GM18517 (cell line): ENCODE measurements at regions not wholly inside any gene's neighbourhood (a gene's known extent, or its start where the extent isn't known, plus 50 kb on each side); places are given as distances from the start of the nearest gene placed in this dataset.

Source experiments
- ATAC-seq: cut with Tn5 transposase; IDR thresholded peaks from one replicate; pipeline ENCODE4 v1.9.1; 2021; ENCODE audit warnings: mild to moderate bottlenecking, moderate library complexity; ENCODE audit not compliant: unreplicated experiment

DNA sequence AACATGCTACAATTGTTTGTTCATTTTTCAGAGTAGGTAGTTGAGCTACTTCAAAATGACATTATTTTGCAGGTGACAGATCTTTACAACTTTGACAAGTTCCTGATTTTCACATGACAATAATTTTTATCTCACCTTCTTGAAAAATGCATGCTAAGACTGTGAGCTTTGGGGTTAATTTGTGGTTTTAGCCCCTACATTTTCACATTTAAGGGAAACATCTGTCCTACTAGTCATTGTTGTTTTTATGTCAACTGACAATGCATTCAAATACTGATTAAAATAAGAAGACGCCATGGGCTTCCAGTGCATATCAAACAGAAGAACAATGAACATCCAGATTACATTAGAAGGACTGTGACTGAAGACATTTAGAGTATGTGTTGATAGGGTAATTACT lies 1470.8 kb upstream of the TENM4 start:
- ATAC-seq, result no peak

DNA sequence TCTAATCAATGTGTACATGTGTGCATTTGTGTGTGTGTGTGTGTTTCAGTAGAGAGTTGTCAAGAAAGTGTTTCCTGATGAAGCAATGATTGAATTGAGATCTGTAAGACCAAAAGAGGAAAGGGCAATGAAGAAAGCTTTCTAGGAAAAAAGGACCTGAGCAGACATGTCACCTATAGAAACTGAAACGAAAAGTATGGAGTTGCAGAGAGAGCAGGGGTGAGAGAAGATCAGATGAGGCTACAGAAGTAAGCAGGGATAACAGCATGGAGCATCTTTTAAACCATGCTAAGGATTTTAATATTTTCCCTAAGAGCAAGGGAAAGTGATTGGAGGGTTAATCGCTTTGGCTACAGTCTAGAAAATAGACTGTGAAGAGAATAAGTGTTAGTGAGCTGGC lies 1459.4 kb upstream of the TENM4 start:
- peak; percentile 69 for ATAC-seq

DNA sequence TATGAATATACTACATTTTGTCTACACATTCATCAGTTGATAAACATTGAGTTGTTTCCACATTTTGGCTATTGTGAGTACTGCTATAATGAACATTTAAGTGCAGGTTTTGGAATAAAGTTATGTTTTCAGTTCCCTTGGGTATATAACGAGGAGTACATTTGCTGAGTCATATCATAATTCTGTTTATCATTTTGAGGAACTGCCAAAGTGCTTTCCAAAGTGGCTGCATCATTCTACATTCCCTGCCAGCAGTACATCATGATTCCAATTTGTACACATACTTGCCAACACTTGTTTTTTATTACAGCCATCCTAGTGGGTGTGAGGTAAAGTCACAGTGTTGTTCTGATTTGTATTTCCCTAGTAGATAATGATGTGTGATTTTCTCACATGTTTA lies 1458.6 kb upstream of the TENM4 start:
- ATAC-seq, result no peak

DNA sequence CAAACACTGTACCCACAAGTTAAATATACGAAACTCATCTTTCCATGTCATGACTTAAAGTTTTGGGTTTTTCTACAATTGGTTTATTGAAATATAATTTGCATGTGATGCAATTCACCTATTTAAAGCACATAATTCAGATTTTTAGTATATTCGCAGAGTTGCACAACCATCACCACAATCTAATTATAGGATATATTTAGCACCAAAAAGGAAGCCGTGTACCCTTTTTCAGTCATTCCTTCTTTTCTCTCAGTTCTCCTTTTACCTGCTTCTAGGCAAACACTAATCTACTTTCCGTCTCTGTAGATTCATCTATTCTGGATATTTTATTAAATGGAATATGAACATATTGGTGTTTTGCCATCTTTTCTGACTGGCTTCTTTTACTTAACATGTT lies 1458.1 kb upstream of the TENM4 start:
- no peak for ATAC-seq

DNA sequence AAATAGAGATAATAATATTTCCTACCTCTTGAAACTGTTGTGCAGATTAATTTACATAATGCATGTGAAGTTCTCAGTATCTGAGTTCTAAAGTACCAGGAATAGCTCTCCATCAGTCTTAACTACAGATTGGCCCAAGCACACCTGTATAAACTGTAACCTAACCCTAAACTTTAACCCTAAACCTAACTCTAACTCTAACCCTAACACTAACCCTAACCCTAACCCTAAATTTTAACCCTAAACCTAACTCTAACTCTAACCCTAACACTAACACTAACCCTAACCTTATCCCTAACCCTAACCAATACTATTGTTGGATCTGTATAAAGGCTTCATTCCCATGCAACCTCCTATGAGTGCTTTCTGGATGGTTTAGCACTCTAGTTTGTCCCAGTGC lies 1445.9 kb upstream of the TENM4 start:
- ATAC-seq, result no peak

DNA sequence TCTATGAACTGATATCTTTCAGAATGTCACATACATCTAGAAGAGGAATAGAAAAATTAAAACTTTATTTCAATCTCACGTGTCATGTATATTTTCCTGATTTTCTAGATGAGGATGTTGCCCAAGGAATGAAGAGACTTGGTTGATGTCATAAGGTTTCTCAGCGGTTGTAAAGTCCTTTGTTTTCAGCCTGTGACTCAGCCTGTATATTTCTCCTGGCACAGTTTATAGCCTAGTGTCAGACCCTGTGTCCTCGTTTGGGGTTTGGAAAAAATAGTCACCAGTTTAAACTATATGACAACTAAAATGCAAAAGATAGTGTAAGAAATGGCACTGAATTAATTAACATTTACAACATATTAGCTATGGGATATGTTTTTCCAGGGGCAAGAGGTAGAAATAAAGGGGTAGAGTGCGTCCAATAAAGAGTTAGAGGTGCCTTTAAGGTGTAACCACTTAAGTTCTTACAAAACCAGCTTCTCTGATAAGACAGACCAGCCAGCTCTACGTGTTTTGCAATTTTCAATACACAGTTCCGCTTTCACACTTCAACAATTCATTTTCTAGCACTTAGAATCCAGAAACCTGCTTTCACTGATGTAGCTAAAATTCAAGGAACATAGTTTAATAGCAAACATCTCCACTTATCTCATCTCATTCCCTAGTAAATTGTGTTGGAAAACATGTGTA lies 1432.6 kb upstream of the TENM4 start:
- ATAC-seq, result no peak

DNA sequence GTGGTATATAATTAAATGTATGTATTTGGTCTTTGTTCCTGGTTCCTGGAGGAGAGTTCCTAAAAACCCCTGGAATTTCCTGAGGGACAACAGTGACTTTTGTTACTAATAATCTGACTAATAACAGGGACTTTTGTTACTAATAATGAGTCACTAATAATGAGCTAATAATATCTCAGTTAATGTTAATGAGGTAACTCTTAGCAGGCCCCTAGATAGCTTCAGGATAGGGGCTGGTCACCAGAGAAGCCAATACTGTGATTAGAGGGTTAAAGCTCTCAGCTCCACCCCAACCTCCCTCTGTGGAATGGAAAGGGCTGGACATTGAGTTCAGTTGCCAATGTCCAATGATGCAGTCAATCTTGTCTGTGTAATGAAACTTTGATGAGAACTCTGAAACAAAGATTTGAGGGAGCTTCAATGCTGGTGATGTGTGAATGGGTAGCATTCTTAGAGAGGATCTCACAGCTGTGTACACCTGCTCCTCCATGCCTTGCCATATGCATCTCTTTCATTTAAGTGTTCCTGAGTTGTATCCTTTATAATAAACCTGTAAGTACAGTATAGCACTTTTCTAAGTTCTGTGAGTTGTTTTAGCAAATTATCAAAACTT lies 1431.4 kb upstream of the TENM4 start:
- ATAC-seq, result no peak

DNA sequence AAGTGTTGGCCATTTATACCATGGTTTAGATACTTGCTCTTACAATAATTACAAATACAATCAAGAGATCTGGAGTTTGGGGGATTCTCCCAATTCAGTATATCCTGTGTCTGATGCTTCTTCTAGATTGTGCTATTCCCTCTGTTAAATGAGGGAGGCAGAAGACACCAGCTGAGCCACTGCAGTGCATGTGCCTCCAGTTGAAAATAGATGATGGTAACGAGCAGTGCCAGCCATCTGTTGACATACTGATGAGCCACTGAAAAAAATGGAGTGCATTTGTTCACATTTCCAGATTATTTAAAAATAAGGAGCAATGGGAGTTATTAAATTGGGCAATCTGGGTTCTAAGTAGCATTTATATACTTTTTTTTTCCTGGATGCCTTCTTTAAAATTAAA lies 1428.0 kb upstream of the TENM4 start:
- no peak for ATAC-seq

DNA sequence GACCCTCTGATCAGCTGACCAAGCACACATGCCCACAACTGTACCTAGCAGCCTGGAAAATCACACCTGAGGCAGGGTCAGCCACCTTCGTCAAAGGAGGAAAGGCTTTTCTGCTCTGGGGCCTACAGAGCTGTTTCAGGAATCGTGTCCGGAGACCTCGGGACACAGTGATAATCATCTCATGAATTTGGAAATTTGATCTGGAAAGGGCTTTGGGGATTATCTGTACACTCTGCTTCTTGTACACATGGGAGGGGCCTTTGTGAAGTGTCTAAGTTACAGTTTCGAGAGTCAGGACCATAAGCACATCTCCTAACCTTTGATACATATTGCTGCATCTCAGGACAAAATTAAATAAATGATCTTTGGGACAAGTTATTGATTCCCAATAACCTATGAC lies 1421.2 kb upstream of the TENM4 start:
- ATAC-seq, result no peak

DNA sequence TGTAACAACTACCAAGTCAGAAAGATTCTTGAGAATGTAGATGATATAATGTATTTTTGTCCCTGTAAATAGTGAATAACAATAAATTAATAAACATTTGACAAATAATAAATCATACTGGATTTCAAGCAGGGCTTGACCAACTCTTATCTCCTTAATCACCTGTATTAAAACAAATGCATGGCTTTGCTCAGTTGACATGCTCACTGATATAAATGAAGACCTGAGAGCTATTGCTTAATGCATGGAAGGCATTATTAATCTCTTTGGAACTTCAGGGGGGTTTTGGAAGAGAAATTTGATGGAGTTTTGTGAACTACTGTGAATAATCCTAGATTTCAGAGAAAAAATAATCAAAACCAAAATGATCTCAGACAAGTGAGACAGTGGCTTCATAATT lies 1420.4 kb upstream of the TENM4 start:
- no peak for ATAC-seq

DNA sequence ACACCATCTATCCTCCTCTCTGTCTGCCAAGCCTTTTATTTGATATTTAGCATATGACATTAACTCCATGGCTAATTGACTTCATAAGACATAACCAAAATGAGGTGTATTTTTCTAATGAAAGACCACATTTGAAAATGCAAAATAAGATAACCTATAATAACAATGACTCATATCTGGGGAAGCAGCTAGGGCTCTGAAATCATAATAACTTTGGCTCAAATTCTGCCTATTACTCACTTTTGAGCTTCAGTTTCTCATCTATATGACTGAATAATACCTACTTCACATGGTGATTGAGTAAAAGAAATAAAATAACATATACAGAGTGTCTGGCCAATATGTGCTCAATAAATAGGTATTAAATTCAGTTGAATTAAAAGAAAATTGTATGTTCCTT lies 1419.8 kb upstream of the TENM4 start:
- ATAC-seq, result no peak

DNA sequence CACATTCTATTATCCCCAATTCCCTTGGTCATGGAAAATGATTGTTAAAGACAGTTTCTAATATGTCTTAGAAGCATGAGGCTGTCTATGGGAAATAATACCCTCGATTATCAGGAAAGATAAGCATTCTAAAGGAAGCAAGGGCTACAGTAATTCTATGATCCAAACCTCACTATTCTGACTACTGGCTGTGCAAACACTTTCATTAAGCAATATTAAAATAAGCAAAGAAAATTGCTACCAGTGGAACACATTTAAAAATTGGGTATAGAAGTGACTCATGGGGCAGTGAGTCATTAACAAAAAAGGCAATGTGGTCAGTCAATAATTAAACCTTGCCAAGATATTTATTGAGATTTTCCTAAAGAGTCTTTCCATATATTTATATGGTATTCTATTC lies 1415.2 kb upstream of the TENM4 start:
- ATAC-seq, result no peak

DNA sequence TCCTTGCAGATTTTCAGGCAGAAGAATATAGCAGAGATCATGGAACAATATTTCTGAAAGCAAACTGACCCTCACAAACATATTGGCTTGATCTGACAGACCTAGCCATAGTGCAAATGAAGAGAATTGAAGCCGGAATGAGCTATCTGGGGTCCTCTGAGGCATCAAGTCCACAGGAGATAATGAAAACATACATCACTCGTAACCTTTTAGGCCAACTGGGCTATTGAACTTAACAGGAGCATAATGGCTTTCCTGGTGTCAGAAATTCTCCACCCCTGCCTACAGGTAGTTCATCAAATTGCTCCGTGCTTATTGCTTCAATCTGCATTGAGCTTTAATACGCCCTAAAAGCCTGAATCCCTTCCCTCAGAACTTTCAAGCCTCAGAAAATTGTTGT lies 1414.6 kb upstream of the TENM4 start:
- no peak for ATAC-seq

DNA sequence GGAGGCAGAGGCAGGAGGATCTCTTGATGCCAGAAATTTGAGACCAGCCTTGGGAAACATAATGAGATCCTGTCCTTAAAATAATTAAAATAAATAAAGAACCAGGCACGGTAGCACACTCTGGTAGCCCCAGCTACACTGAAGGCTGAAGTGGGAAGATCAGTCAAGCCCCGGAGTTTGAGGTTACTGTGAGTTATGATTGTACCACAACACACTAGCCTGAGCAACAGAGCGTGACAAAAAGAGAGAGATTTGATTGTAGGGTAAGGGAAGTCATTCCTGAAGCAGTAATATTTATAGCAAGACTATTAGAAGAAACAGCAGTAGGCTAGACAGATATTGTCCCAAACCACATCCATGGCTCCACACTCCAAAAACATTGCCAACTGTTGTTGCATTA lies 1408.4 kb upstream of the TENM4 start:
- ATAC-seq, result no peak

DNA sequence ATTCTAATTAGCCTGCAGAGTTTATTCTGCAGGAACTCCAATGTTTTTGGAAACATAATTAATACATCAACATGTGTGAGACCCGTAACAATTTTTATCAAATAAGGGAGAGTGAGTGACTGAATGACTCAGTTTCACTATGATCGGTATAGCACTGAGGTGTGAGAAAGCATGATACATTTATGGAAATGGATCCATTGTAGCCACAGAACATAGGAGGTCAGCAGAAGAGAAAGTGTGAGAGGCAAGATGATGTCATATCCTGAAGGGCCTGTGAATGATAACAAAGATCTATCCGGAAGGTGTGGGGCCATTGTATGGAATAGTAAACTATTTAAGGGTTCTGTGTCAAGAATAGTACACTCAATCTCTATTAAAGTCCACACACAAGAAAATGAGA lies 1406.1 kb upstream of the TENM4 start:
- ATAC-seq, result peak; percentile 98

DNA sequence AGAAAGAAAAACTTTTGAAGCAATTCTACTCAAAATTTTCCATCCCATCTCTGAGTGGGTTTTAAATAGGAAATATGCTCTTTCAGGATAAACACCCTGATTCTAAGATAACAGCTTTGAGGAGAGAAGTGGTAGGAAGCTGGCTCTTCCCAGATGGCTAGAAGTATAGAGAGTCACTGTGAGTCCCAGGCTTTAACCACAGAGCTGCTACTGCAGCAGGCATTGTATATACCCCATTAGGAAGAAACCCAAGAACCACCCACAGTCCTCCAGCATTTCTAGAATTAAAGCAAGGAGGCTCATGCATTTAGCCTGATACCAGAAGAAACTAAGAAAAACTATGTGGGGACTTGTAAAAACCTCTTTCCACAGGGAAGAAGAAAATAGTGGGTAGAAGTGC lies 1405.6 kb upstream of the TENM4 start:
- ATAC-seq, result no peak

DNA sequence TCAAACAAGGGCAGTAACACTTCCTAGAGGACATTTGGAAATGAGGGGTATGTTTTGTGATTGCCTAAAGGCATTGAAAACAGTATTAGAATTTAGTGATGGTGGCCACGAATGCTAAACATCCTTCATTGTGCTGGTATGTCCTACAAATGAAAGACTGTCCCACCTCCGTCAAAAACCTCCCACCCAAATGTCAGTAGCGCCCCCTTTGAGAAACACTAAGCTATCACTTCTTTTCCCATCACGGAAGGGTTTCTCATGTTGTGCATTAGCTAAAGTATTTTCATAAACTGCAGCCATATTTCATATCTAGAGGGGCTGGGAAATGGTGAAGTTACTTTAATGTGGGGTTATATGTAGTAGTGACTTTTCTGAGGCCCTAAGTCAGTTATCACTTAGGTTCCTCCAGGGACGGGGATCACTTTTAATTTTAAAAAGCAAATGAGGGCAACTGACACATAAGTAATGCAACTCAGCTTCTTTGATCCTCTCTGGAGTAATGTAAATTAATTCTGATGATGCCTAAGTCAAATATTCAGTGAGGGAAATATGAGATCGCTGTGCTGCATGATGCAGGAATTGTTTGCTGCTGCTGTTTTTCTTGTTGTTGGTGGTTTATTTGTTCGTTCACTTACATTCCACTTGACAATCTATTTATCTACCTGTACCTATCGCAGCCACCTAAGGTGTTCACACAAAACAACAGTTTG lies 1403.4 kb upstream of the TENM4 start:
- ATAC-seq, result no peak

DNA sequence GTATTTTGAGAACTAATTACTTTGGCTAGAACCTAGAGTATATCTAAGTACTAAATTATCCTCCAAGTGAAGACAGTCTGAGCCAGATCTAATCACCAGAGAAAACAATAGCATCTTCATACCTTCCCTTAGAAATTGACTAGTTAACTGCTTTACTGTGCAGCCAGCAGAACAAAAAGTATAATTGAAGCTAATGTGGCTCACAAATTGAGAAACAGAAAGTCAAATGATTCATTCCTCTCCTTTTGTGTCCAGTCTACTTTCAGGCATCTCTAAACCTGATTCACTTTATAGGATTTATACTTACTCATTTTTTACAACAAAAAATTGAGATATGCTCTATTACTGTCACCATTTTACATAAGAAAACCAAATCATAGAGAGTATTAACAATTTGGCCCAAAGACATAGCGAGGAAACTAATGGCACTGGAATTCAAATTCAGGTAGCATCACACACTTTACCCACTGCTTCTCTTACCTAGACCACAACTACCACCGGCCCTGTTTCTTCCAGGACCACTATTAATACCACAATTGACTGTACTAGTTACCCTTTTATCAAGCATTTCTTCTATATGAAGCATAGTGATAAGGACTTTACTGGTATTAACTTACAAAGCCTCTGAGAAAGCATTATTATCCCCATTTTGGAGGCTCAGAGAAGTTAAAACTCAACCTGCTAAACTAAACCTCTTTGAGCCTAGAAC lies 1402.6 kb upstream of the TENM4 start:
- no peak for ATAC-seq

DNA sequence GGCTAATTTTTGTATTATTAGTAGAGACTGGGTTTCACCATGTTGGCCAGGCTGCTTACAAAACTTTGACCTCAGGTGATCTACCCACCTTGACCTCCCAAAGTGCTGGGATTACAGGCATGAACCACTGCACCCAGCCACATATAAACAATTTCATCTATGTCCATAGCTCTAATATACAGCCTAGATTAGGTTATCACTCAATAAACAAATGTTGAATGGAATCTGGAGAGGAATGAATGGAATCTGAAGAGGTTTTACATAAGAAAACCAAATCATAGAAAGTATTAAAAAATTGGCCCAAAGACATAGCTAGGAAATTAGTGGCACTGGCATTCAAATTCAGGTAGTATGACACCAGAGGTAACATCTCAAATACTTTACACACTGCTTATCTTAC lies 1401.4 kb upstream of the TENM4 start:
- ATAC-seq, result no peak

DNA sequence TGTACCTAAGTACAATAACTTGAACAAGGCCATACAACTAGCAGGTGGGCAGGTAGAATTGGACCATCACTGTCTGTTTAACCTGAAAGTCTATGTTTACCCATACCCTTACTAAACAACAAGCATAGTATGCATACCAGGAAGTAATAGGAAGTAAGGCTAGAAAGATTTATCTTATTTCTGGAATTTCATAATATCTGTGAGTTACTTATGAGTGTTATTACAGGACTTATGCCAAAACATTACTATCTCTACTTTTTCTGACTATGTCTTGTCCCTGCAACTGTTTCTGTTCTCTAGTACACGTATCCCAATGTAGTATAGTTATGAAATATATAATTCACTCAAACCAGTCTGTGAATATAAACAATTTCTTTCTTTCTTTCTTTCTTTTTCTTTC lies 1400.8 kb upstream of the TENM4 start:
- ATAC-seq, result no peak

DNA sequence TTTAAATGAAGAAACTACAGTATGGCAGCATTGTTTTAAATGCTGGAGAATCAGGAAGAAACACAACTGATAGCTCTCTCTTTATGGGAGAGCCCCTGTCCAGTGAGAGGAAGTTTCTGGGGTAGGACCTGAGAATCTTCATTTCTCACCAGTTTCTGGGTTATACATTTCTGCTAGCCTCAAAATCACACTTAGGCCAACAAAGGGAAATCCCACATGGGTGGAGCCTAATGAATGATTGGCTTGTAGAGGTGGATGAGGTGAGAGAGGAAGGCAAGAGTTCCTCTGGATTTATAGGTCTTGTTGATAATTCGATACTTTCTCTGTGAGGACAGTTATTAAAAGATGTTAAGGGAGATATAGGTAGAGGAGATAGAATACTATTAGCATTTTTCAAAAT lies 1397.3 kb upstream of the TENM4 start:
- ATAC-seq, result peak; percentile 70

DNA sequence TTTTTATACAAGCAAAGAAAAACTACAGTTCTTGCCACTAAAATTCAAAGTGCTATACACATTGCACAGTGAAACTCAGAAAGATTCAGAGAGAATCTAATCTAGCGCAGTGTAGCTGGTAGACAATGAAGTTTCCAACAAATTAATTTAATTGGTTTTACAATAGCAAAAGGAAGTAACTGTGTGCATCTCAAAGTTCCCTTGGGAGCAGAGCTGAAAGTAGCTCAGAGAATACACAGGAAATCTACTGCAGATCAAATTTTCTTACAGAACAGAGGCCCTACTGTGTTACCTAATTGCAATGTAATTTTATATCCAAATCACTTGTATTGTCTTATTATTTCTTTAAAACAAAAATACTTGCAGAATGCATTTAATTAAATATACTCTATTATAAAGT lies 1396.2 kb upstream of the TENM4 start:
- no peak for ATAC-seq
